ENCODE measurements at regions not wholly inside any gene's neighbourhood (a gene's known extent, or its start where the extent isn't known, plus 50 kb on each side); places are given as distances from the start of the nearest gene placed in this dataset.
"Not testable (repeated sequence)": the region's sequence is repeated elsewhere in the genome, so short reads cannot be mapped to it uniquely, and the experiment has no call there.

- no peak for DNase-seq (ENCODE audit: low read depth in 2 of 2)
- no peak for TF ChIP-seq CTCF (IDR thresholded peaks at IDR 0.05; ENCODE audit: low read depth, low read length)
- no peak overlapping the region for H3K4me3 ChIP-seq (replicated peaks in 1 of 2; ENCODE audit: low read depth in 2 of 2, low read length in 2 of 2)
Measured at GRCh38 chr18:30439174-30439573, 603.4 kb downstream of the DSC3 start.

DNA sequence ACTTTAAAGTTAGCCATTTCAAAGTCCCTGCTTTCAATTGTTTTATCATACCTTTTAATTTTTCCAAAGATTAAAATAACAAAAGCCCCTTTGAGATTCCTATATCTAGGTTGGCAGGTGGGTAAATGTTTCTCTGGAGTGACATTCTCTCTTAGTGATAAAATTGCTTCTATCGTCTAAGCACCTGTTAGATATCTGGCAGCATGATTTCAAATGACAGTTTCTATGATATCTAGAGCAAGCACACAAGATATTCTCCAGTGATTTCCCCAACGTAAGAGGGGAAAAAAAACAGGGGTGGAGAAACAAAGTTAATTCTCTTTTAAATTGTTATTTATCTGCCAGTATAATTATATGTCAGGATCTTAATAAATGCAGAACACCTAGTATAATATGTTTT lies 610.2 kb downstream of the DSC3 start:
- TF ChIP-seq CTCF (IDR thresholded peaks at IDR 0.05; ENCODE audit: low read depth, low read length) = no peak
- H3K4me3 ChIP-seq (replicated peaks in 1 of 2; ENCODE audit: low read depth in 2 of 2, low read length in 2 of 2) = no peak overlapping the region
- DNase-seq (ENCODE audit: low read depth in 2 of 2) = no peak

GRCh38 chr18:30419399-30419798 lies 623.1 kb downstream of the DSC3 start:
- H3K4me3 ChIP-seq (replicated peaks in 1 of 2; ENCODE audit: low read depth in 2 of 2, low read length in 2 of 2); DNase-seq (ENCODE audit: low read depth in 2 of 2): not testable (repeated sequence)

DNA sequence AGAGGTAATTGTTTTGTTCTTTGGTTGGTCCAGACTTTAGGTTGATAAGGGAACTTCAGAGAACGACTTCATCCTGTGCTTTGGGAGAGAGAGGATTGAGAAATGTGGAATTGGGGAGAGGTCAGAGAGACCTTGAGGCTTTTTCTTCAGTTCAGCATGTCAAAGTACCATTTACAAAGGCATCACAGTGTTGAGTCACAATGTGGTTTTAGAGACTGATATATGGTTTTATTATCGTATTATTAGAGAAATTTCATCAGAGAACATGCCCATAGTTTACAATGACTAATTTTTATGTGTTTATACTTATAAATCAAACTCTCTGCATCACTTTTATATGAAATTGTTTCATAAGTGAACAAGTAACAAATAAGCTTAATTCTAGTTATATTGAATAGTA lies 626.6 kb downstream of the DSC3 start:
- DNase-seq (ENCODE audit: low read depth in 2 of 2) = no peak
- no peak for TF ChIP-seq CTCF (IDR thresholded peaks at IDR 0.05; ENCODE audit: low read depth, low read length)
- no peak overlapping the region for H3K4me3 ChIP-seq (replicated peaks in 1 of 2; ENCODE audit: low read depth in 2 of 2, low read length in 2 of 2)

DNA sequence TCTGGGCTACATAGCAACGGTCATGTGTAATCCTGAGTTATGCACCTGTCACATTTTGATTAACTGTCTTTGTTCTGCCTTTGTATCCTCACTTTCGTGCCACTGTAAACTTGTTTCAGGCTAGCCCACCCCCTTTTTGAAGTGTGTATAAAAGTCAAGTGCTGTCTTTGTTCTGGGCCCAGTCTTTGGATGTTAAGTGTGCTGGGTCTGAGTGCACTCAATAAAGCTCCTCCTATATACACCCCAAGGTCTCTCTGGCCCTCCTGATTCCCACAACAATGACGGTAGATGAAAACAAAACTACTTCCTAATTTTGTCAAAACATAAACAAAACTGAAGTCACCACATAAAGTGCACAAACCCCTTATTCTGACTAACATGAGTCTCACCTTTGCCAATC lies 633.4 kb downstream of the DSC3 start:
- TF ChIP-seq CTCF (IDR thresholded peaks at IDR 0.05; ENCODE audit: low read depth, low read length) = no peak
- H3K4me3 ChIP-seq (replicated peaks in 1 of 2; ENCODE audit: low read depth in 2 of 2, low read length in 2 of 2) = no peak overlapping the region
- DNase-seq (ENCODE audit: low read depth in 2 of 2) = no peak

DNA sequence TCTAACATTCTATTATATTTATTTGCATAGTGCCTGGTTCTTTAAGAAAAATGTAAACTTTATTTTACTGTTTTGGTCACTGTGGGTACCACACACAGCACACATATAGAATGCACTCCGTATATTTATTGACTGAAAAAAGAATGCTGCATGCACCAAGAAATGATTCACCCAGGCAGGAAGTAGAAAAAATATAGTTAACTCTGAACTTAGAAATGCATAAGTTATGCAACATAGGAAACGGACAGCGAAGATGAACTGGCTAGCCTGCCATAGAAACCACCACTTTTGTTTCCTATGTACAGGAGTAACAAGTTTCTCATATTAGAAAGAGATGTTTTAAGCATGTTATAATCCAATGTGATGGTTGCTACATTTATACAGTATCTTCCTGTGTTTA lies 635.8 kb downstream of the DSC3 start:
- DNase-seq (ENCODE audit: low read depth in 2 of 2) = peak; percentile 26 to 32
- no peak for TF ChIP-seq CTCF (IDR thresholded peaks at IDR 0.05; ENCODE audit: low read depth, low read length)
- H3K4me3 ChIP-seq (replicated peaks in 1 of 2; ENCODE audit: low read depth in 2 of 2, low read length in 2 of 2) = no peak overlapping the region

DNA sequence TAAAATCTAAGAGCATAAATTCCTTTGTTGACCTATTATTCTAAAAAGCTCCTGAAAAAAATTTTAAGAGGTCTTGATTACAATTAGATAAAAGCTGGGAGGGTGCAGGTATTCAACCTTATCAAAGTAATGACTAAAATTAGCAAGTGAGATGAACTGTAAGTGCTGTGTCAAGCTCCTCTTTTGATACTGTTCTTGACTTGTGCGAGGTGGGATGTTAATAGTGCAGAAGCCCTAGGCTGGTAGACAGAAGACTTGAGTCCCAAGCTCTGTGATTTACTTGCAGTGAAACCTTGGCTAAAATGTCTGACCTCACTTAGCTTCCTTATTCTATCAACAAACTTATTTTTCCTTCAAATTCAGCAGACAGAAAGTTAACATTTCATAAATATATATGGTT lies 637.5 kb downstream of the DSC3 start:
- H3K4me3 ChIP-seq (replicated peaks in 1 of 2; ENCODE audit: low read depth in 2 of 2, low read length in 2 of 2) = no peak overlapping the region
- no peak for DNase-seq (ENCODE audit: low read depth in 2 of 2)
- TF ChIP-seq CTCF (IDR thresholded peaks at IDR 0.05; ENCODE audit: low read depth, low read length) = no peak
